OCI-LY3 (cell line): ENCODE measurements at regions not wholly inside any gene's neighbourhood (a gene's known extent, or its start where the extent isn't known, plus 50 kb on each side); places are given as distances from the start of the nearest gene placed in this dataset.

Experiments used
- EZH2phosphoT487 ChIP-seq: fragments of 200-600 bp; shearing (Covaris generic); IDR thresholded peaks from 2 replicates; pipeline ENCODE4 v1.6.1; 2018; ENCODE audit warnings: antibody characterized with exemption, mixed run types, low read depth
- TF ChIP-seq, protein P1 (sequence below): fragments of 200-600, 300-600 bp; sonication (generic); IDR thresholded peaks from 2 replicates; pipeline ENCODE4 v1.5.1; 2014; ENCODE audit warnings: antibody characterized with exemption, low read length, low read depth

DNA sequence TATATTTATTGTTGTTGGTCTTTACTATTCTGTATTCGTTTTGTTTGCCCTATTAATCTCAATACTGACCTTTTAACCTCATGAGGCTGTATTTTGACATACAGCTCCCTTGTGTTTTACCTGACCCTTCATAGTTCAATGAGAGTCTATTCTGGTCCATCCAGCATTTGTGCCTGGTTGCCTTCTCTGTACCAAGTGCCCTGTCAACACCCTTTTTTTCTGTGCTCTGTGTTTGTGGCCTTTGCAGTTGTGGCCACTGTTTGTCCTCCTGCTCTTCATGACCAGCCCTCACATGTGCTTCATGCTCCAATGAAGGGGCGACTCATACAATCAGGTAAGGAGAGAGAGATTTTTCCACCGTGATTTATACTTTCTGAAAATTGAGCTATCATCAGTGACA, 368.2 kb downstream of the IL20RB start:
- TF ChIP-seq, protein P1, sequence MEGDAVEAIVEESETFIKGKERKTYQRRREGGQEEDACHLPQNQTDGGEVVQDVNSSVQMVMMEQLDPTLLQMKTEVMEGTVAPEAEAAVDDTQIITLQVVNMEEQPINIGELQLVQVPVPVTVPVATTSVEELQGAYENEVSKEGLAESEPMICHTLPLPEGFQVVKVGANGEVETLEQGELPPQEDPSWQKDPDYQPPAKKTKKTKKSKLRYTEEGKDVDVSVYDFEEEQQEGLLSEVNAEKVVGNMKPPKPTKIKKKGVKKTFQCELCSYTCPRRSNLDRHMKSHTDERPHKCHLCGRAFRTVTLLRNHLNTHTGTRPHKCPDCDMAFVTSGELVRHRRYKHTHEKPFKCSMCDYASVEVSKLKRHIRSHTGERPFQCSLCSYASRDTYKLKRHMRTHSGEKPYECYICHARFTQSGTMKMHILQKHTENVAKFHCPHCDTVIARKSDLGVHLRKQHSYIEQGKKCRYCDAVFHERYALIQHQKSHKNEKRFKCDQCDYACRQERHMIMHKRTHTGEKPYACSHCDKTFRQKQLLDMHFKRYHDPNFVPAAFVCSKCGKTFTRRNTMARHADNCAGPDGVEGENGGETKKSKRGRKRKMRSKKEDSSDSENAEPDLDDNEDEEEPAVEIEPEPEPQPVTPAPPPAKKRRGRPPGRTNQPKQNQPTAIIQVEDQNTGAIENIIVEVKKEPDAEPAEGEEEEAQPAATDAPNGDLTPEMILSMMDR, result no peak
- no peak for TF ChIP-seq EZH2phosphoT487
